Activated CD4-positive, alpha-beta T cell treated with anti-CD3 and anti-CD28 coated beads, Interleukin-2, amount 50 U/mL, for 16 hours (primary cell): ENCODE measurements at regions not wholly inside any gene's neighbourhood (a gene's known extent, or its start where the extent isn't known, plus 50 kb on each side); places are given as distances from the start of the nearest gene placed in this dataset.

Experiments
- DNase-seq: peaks from one replicate; pipeline ENCODE4 v3.0.0-alpha.2; 2020

- DNase-seq: no peak
Observed at GRCh38 chr10:58003945-58004344, 263.7 kb downstream of the IPMK start.

- no peak for DNase-seq
Observed at GRCh38 chr10:58001159-58001558, 266.5 kb downstream of the IPMK start.

GRCh38 chr10:57996536-57996935 is 271.2 kb downstream of the IPMK start:
- no peak for DNase-seq

- DNase-seq: no peak
Observed at GRCh38 chr10:57993302-57993701, 274.4 kb downstream of the IPMK start.

GRCh38 chr10:57992321-57993077 is 275.2 kb downstream of the IPMK start:
- no peak for DNase-seq

- no peak for DNase-seq
Observed at GRCh38 chr10:57988964-57989363, 278.7 kb downstream of the IPMK start.

- DNase-seq: no peak
Observed at GRCh38 chr10:57987055-57987721, 280.5 kb downstream of the IPMK start.

GRCh38 chr10:57986422-57986821 is 281.3 kb downstream of the IPMK start:
- no peak for DNase-seq

- DNase-seq: no peak
Observed at GRCh38 chr10:57983281-57983791, 284.4 kb downstream of the IPMK start.

GRCh38 chr10:57982091-57982490 is 285.6 kb downstream of the IPMK start:
- DNase-seq: no peak

GRCh38 chr10:57979956-57980355 is 287.7 kb downstream of the IPMK start:
- DNase-seq: no peak

- no peak for DNase-seq
Observed at GRCh38 chr10:57979491-57979890, 288.2 kb downstream of the IPMK start.

- DNase-seq: no peak
Observed at GRCh38 chr10:57977262-57977661, 290.4 kb downstream of the IPMK start.

GRCh38 chr10:57973451-57973850 is 294.2 kb downstream of the IPMK start:
- DNase-seq: no peak

GRCh38 chr10:57972783-57973182 is 294.9 kb downstream of the IPMK start:
- no peak for DNase-seq

GRCh38 chr10:57968328-57969016 is 299.2 kb downstream of the IPMK start:
- DNase-seq: no peak

GRCh38 chr10:57964351-57964750 is 303.3 kb downstream of the IPMK start:
- no peak for DNase-seq

- DNase-seq: no peak
Observed at GRCh38 chr10:57963546-57963945, 304.1 kb downstream of the IPMK start.

- DNase-seq: no peak
Observed at GRCh38 chr10:57962839-57963238, 304.9 kb downstream of the IPMK start.

- DNase-seq: no peak
Observed at GRCh38 chr10:57961487-57961886, 306.2 kb downstream of the IPMK start.

GRCh38 chr10:57960406-57960805 is 307.3 kb downstream of the IPMK start:
- no peak for DNase-seq

GRCh38 chr10:57959318-57960006 is 308.2 kb downstream of the IPMK start:
- DNase-seq: no peak

GRCh38 chr10:57955076-57955475 is 312.6 kb downstream of the IPMK start:
- DNase-seq: no peak
